Neural cell (in vitro differentiated cells): ENCODE measurements at regions not wholly inside any gene's neighbourhood (a gene's known extent, or its start where the extent isn't known, plus 50 kb on each side); places are given as distances from the start of the nearest gene placed in this dataset.

Experiments used
- H2AFZ ChIP-seq: fragments of 200-600, 300-800 bp; sonication (generic), shearing (Covaris generic); 2 replicates; pipeline ENCODE4 v1.6.0; 2014; ENCODE audit warnings: low read depth, mild to moderate bottlenecking, antibody characterized with exemption, low read length, moderate library complexity
- H3F3A ChIP-seq: fragments of 200-600 bp; shearing (Covaris generic); 2 replicates; pipeline ENCODE4 v1.6.1; 2016; ENCODE audit warnings: mild to moderate bottlenecking, moderate library complexity, mixed read lengths, antibody characterized with exemption, low read length; ENCODE audit not compliant: insufficient read depth, poor library complexity, severe bottlenecking
- H3K27ac ChIP-seq: fragments of 200-600, 300-800 bp; sonication (generic), shearing (Covaris generic); 2 replicates; pipeline ENCODE4 v1.5.1; 2014; ENCODE audit warnings: mild to moderate bottlenecking, low read length, moderate library complexity
- H3K27me3 ChIP-seq: fragments of 300-800, 200-600 bp; sonication (generic), shearing (Covaris generic); 2 replicates; pipeline ENCODE4 v1.6.0; 2014; ENCODE audit warnings: mild to moderate bottlenecking, low read depth, low read length, moderate library complexity; ENCODE audit not compliant: insufficient read depth
- H3K36me3 ChIP-seq: fragments of 300-800, 200-600 bp; sonication (generic), shearing (Covaris generic); 2 replicates; pipeline ENCODE4 v1.5.1; 2014; ENCODE audit warnings: mild to moderate bottlenecking, antibody characterized with exemption, low read length, moderate library complexity; ENCODE audit not compliant: insufficient read depth
- H3K4me2 ChIP-seq: fragments of 300-800, 200-600 bp; sonication (generic), shearing (Covaris generic); 2 replicates; pipeline ENCODE4 v1.6.0; 2014; ENCODE audit warnings: mild to moderate bottlenecking, low read length
- H3K4me3 ChIP-seq: fragments of 300-800, 200-600 bp; sonication (generic), shearing (Covaris generic); 2 replicates; pipeline ENCODE4 v1.5.1; 2014; ENCODE audit warnings: mild to moderate bottlenecking, low read length, moderate library complexity
- H3K79me2 ChIP-seq: fragments of 200-600 bp; shearing (Covaris generic); replicated peaks from 2 replicates; pipeline ENCODE4 v1.6.0; 2014; ENCODE audit warnings: mild to moderate bottlenecking, low read length, moderate library complexity; ENCODE audit not compliant: insufficient read depth
- H3K9ac ChIP-seq: fragments of 300-800, 200-600 bp; sonication (generic), shearing (Covaris generic); 2 replicates; pipeline ENCODE4 v1.6.1; 2016; ENCODE audit warnings: mild to moderate bottlenecking, low read length, mixed read lengths
- H3K9me2 ChIP-seq: fragments of 200-600 bp; shearing (Covaris generic); 2 replicates; pipeline ENCODE4 v1.6.1; 2016; ENCODE audit warnings: mild to moderate bottlenecking, low read length, mixed read lengths; ENCODE audit not compliant: insufficient read depth
- H3K9me3 ChIP-seq: fragments of 200-600, 300-800 bp; sonication (generic), shearing (Covaris generic); 2 replicates; pipeline ENCODE4 v1.6.1; 2016; ENCODE audit warnings: mild to moderate bottlenecking, mixed run types, low read length, moderate library complexity, mixed read lengths
- H4K20me1 ChIP-seq: fragments of 200-600 bp; shearing (Covaris generic); 2 replicates; pipeline ENCODE4 v1.6.1; 2016; ENCODE audit warnings: mild to moderate bottlenecking, mixed run types; ENCODE audit not compliant: insufficient read depth
- CTCF ChIP-seq: fragments of 450-650 bp; IDR thresholded peaks from 2 replicates; pipeline ENCODE4 v1.5.1; 2014; ENCODE audit warnings: antibody characterized with exemption, mild to moderate bottlenecking, moderate library complexity; ENCODE audit not compliant: poor library complexity, severe bottlenecking
- EP300 ChIP-seq: fragments of 450-650 bp; conservative IDR thresholded peaks from 2 replicates; pipeline ENCODE4 v1.6.1; 2014; ENCODE audit warnings: antibody characterized with exemption, mild to moderate bottlenecking, moderate library complexity; ENCODE audit not compliant: poor library complexity, severe bottlenecking
- EZH2 ChIP-seq: fragments of 200-600, 300-800 bp; shearing (Covaris generic), sonication (generic); IDR thresholded peaks from 2 replicates; pipeline ENCODE4 v1.6.1; 2014; ENCODE audit warnings: antibody characterized with exemption, low read length, borderline replicate concordance, mild to moderate bottlenecking; ENCODE audit not compliant: insufficient read depth, poor library complexity, severe bottlenecking
- MXI1 ChIP-seq: fragments of 450-650 bp; conservative IDR thresholded peaks from 2 replicates; pipeline ENCODE4 v1.6.1; 2014; ENCODE audit warnings: antibody characterized with exemption, mild to moderate bottlenecking; ENCODE audit not compliant: poor library complexity, severe bottlenecking
- POLR2AphosphoS5 ChIP-seq: IDR thresholded peaks from 2 replicates; pipeline ENCODE4 v1.6.1; 2012
- RAD21 ChIP-seq: fragments of 450-650 bp; conservative IDR thresholded peaks from 2 replicates; pipeline ENCODE4 v1.6.1; 2014; ENCODE audit warnings: antibody characterized with exemption, mild to moderate bottlenecking, moderate library complexity
- REST ChIP-seq: IDR thresholded peaks from 2 replicates; pipeline ENCODE4 v1.6.1; 2012; ENCODE audit warnings: borderline replicate concordance
- SMC3 ChIP-seq: fragments of 450-650 bp; conservative IDR thresholded peaks from 2 replicates; pipeline ENCODE4 v1.6.1; 2014; ENCODE audit warnings: antibody characterized with exemption, mild to moderate bottlenecking, moderate library complexity; ENCODE audit not compliant: poor library complexity
- TAF1 ChIP-seq: IDR thresholded peaks from 2 replicates; pipeline ENCODE4 v1.6.1; 2012; ENCODE audit warnings: low read depth

DNA sequence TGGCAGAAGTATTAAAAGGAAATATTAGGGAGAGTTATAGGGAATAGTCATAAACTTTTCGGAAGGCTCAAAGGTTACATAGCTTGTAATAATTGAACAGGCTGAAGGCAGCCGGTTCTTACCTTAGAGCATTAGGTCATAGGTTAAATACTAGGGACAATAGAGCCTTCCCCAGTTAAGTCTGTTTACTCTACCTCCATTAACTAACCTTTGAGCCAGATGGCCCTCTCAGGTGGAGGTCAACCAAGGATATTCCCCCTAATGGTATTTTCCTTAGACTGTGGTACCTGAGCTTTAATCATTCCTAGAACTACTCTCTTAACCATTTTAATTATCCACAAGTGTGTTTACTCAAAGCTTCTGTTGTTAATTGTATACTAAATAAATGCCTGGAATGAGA is 920.9 kb upstream of the PABPC4L start:
- Histone ChIP-seq H3K79me2 (no peaks in the 10 kb centered on the region), H3K9me3 (no peaks in the 10 kb centered on the region), H3K27ac (no peak overlapping the region), H3K4me2 (no peak overlapping the region), H3K4me3 (no peak overlapping the region), H3F3A (no peaks in the 10 kb centered on the region), H3K36me3 (no peaks in the 10 kb centered on the region), H3K9me2 (no peaks in the 10 kb centered on the region), H3K27me3 (no peaks in the 10 kb centered on the region), H2AFZ (no peak overlapping the region), H3K9ac (no peak overlapping the region), H4K20me1 (no peaks in the 10 kb centered on the region)
- TF ChIP-seq POLR2AphosphoS5: no peak
- no peak for TF ChIP-seq SMC3
- TF ChIP-seq EP300: no peak
- no peak for TF ChIP-seq REST
- TF ChIP-seq RAD21: no peak
- TF ChIP-seq TAF1: no peak
- no peak for TF ChIP-seq EZH2
- no peak for TF ChIP-seq MXI1
- TF ChIP-seq CTCF: no peak

GRCh38 chr4:135120195-135120594 is 918.6 kb upstream of the PABPC4L start:
- no peaks in the 10 kb centered on the region for H3K9me3 ChIP-seq
- no peaks in the 10 kb centered on the region for H3K27me3 ChIP-seq
- no peaks in the 10 kb centered on the region for H3K36me3 ChIP-seq
- no peaks in the 10 kb centered on the region for H3K79me2 ChIP-seq
- no peaks in the 10 kb centered on the region for H4K20me1 ChIP-seq
- no peak overlapping the region for H3K27ac ChIP-seq
- H3K4me3 ChIP-seq: no peak overlapping the region
- no peaks in the 10 kb centered on the region for H3F3A ChIP-seq
- H3K9ac ChIP-seq: no peak overlapping the region
- no peaks in the 10 kb centered on the region for H3K9me2 ChIP-seq
- no peak overlapping the region for H2AFZ ChIP-seq
- no peak for TF ChIP-seq MXI1
- no peak for TF ChIP-seq EP300
- no peak for TF ChIP-seq SMC3
- no peak for TF ChIP-seq REST
- TF ChIP-seq TAF1: no peak
- TF ChIP-seq POLR2AphosphoS5: no peak
- no peak for TF ChIP-seq EZH2
- no peak for TF ChIP-seq RAD21
- no peak for TF ChIP-seq CTCF
- H3K4me2 ChIP-seq: no peak overlapping the region
